OCI-LY7 (cell line): ENCODE measurements at regions not wholly inside any gene's neighbourhood (a gene's known extent, or its start where the extent isn't known, plus 50 kb on each side); places are given as distances from the start of the nearest gene placed in this dataset.

Experiments
- EZH2phosphoT487 ChIP-seq: fragments of 200-600 bp; sonication (generic); IDR thresholded peaks from 2 replicates; pipeline ENCODE4 v1.6.1; 2018; ENCODE audit warnings: low read depth, borderline replicate concordance, mild to moderate bottlenecking, mixed run types, antibody characterized with exemption, low read length, moderate library complexity, mixed read lengths
- TF ChIP-seq, protein P1 (sequence below): fragments of 200-600 bp; sonication (generic); conservative IDR thresholded peaks from 2 replicates; pipeline ENCODE4 v1.5.1; 2014; ENCODE audit warnings: mild to moderate bottlenecking, antibody characterized with exemption, low read length, moderate library complexity, mixed read lengths

DNA sequence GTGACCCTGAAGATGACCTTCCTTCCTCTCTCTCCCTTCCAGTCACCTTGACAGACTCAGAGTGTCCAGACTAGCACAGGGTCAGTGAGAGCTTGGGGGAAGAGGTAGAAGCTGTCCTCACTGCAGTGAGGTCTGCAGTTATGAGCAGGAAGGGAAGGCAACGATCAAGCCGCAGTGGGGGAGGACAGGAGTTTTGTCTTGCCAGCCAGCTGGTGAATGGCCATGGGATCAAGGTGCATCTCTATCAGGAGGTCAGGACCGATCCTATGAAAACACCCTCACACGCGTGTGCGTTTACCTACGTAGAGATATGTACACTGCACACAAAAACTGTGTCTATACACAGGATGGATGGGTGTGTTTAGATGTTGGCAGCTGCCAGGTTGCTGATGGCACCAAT lies 83.2 kb downstream of the THNSL2 start:
- TF ChIP-seq, protein P1, sequence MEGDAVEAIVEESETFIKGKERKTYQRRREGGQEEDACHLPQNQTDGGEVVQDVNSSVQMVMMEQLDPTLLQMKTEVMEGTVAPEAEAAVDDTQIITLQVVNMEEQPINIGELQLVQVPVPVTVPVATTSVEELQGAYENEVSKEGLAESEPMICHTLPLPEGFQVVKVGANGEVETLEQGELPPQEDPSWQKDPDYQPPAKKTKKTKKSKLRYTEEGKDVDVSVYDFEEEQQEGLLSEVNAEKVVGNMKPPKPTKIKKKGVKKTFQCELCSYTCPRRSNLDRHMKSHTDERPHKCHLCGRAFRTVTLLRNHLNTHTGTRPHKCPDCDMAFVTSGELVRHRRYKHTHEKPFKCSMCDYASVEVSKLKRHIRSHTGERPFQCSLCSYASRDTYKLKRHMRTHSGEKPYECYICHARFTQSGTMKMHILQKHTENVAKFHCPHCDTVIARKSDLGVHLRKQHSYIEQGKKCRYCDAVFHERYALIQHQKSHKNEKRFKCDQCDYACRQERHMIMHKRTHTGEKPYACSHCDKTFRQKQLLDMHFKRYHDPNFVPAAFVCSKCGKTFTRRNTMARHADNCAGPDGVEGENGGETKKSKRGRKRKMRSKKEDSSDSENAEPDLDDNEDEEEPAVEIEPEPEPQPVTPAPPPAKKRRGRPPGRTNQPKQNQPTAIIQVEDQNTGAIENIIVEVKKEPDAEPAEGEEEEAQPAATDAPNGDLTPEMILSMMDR, result no peak
- TF ChIP-seq EZH2phosphoT487, result no peak
